LNCAP (cell line): ENCODE measurements at regions not wholly inside any gene's neighbourhood (a gene's known extent, or its start where the extent isn't known, plus 50 kb on each side); places are given as distances from the start of the nearest gene placed in this dataset.

Experiments used
- CTCF ChIP-seq: fragments of 450-650 bp; IDR thresholded peaks from 2 replicates; pipeline ENCODE4 v1.5.1; 2017; ENCODE audit warnings: mild to moderate bottlenecking

GRCh38 chr12:39161465-39162085 lies 256.2 kb upstream of the CPNE8 start:
- TF ChIP-seq CTCF = no peak

- TF ChIP-seq CTCF = no peak
Observed at GRCh38 chr12:39157696-39158342, 252.4 kb upstream of the CPNE8 start.

- peak; percentile 61; the same call in 1 of the 2 replicates for TF ChIP-seq CTCF
Observed at GRCh38 chr12:39145175-39145999, 240.0 kb upstream of the CPNE8 start.

- no peak for TF ChIP-seq CTCF
Observed at GRCh38 chr12:39144613-39145061, 239.2 kb upstream of the CPNE8 start.

GRCh38 chr12:39138268-39138667 lies 232.9 kb upstream of the CPNE8 start:
- TF ChIP-seq CTCF = no peak

GRCh38 chr12:39127401-39127800 lies 222.0 kb upstream of the CPNE8 start:
- no peak for TF ChIP-seq CTCF

GRCh38 chr12:39125566-39125965 lies 220.2 kb upstream of the CPNE8 start:
- TF ChIP-seq CTCF = no peak
